Hepatocyte (in vitro differentiated cells): ENCODE measurements at regions not wholly inside any gene's neighbourhood (a gene's known extent, or its start where the extent isn't known, plus 50 kb on each side); places are given as distances from the start of the nearest gene placed in this dataset.

Experiments used
- DNase-seq: peaks from one replicate; pipeline ENCODE4 v3.0.0-alpha.2; 2016; ENCODE audit warnings: low spot score
- H2AFZ ChIP-seq: fragments of 200-600 bp; sonication (generic); 2 replicates; pipeline ENCODE4 v1.6.0; 2016; ENCODE audit warnings: antibody characterized with exemption, mild to moderate bottlenecking
- H3K27ac ChIP-seq: fragments of 200-600 bp; sonication (generic); 2 replicates; pipeline ENCODE4 v1.5.1; 2016; ENCODE audit warnings: mild to moderate bottlenecking
- H3K27me3 ChIP-seq: fragments of 200-600 bp; sonication (generic); 2 replicates; pipeline ENCODE4 v1.6.1; 2016
- H3K36me3 ChIP-seq: fragments of 200-600 bp; sonication (generic); replicated peaks from 2 replicates; pipeline ENCODE4 v1.5.1; 2016; ENCODE audit warnings: low read depth; ENCODE audit not compliant: insufficient read depth
- H3K4me1 ChIP-seq: fragments of 200-600 bp; sonication (generic); 2 replicates; pipeline ENCODE4 v1.5.1; 2016; ENCODE audit warnings: mild to moderate bottlenecking, moderate library complexity; ENCODE audit not compliant: insufficient read depth
- H3K4me2 ChIP-seq: fragments of 200-600 bp; sonication (generic); 2 replicates; pipeline ENCODE4 v1.6.0; 2016
- H3K4me3 ChIP-seq: fragments of 200-600 bp; sonication (generic); 2 replicates; pipeline ENCODE4 v1.5.1; 2016; ENCODE audit warnings: mild to moderate bottlenecking
- H3K79me2 ChIP-seq: fragments of 200-600 bp; sonication (generic); 2 replicates; pipeline ENCODE4 v1.6.0; 2017; ENCODE audit warnings: mild to moderate bottlenecking
- H3K9me2 ChIP-seq: fragments of 200-600 bp; sonication (generic); replicated peaks from 2 replicates; pipeline ENCODE4 v1.6.0; 2017; ENCODE audit warnings: mild to moderate bottlenecking; ENCODE audit not compliant: insufficient read depth
- H3K9me3 ChIP-seq: fragments of 200-600 bp; sonication (generic); 2 replicates; pipeline ENCODE4 v1.5.1; 2016; ENCODE audit warnings: low read depth, mild to moderate bottlenecking
- H4K20me1 ChIP-seq: fragments of 200-600 bp; sonication (generic); 2 replicates; pipeline ENCODE4 v1.6.0; 2016; ENCODE audit warnings: mild to moderate bottlenecking; ENCODE audit not compliant: insufficient read depth, poor library complexity, severe bottlenecking
- EZH2 ChIP-seq: fragments of 200-600 bp; sonication (generic); IDR thresholded peaks from 2 replicates; pipeline ENCODE4 v1.6.1; 2016; ENCODE audit warnings: antibody characterized with exemption, mild to moderate bottlenecking, borderline replicate concordance
- EZH2phosphoT487 ChIP-seq: fragments of 200-600 bp; sonication (generic); IDR thresholded peaks from one replicate; pipeline ENCODE4 v1.6.1; 2018; ENCODE audit warnings: antibody characterized with exemption, mild to moderate bottlenecking, low read depth, moderate library complexity; ENCODE audit not compliant: unreplicated experiment, severe bottlenecking
- WGBS: methylation state at CpG from one replicate; pipeline ENCODE4 v1.1.6; 2016; ENCODE audit warnings: low lambda C conversion rate; ENCODE audit errors: missing lambda C conversion rate; 5-methylcytosine and 5-hydroxymethylcytosine counted together
- TF ChIP-seq, protein P1 (sequence below): fragments of 200-600 bp; sonication (generic); IDR thresholded peaks from 2 replicates; pipeline ENCODE4 v1.5.1; 2016; ENCODE audit warnings: antibody characterized with exemption, mild to moderate bottlenecking; ENCODE audit not compliant: poor library complexity

DNA sequence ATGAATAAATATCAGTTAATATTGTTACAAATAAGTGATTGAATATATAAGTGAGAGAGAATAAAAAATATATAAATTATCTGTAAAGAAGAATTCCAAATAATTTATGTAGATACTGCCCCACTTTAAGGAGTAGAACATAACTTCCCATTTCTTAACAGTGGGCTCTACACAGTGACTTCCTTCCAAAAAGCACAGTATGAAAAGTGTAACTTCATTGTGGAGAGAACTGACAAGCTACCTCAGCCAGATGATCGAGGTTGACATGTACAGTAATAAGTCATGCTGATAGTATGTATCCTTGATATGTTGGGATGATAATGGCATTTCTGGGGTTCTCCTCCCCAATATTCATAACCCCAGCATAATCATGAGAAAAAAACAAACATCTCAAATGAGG is 191.9 kb upstream of the FN1 start:
- Histone ChIP-seq H3K4me2 (no peak overlapping the region), H3K27ac (no peak overlapping the region), H3K4me1 (peaks cover 16% of the 10 kb centered on the region), H3K79me2 (no peaks in the 10 kb centered on the region), H2AFZ (no peak overlapping the region), H3K27me3 (no peaks in the 10 kb centered on the region), H3K9me3 (no peaks in the 10 kb centered on the region), H3K36me3 (no peaks in the 10 kb centered on the region), H3K4me3 (no peak overlapping the region), H3K9me2 (no peaks in the 10 kb centered on the region), H4K20me1 (no peaks in the 10 kb centered on the region)
- 88% methylated on average over 1 of the region's 1 CpG for WGBS
- TF ChIP-seq, protein P1, sequence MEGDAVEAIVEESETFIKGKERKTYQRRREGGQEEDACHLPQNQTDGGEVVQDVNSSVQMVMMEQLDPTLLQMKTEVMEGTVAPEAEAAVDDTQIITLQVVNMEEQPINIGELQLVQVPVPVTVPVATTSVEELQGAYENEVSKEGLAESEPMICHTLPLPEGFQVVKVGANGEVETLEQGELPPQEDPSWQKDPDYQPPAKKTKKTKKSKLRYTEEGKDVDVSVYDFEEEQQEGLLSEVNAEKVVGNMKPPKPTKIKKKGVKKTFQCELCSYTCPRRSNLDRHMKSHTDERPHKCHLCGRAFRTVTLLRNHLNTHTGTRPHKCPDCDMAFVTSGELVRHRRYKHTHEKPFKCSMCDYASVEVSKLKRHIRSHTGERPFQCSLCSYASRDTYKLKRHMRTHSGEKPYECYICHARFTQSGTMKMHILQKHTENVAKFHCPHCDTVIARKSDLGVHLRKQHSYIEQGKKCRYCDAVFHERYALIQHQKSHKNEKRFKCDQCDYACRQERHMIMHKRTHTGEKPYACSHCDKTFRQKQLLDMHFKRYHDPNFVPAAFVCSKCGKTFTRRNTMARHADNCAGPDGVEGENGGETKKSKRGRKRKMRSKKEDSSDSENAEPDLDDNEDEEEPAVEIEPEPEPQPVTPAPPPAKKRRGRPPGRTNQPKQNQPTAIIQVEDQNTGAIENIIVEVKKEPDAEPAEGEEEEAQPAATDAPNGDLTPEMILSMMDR: no peak
- TF ChIP-seq EZH2 (no peak), EZH2phosphoT487 (no peak)
- DNase-seq: no peak

- H3K27ac ChIP-seq: no peak overlapping the region
- H3K36me3 ChIP-seq: no peaks in the 10 kb centered on the region
Measured at GRCh38 chr2:215626812-215627281, 191.0 kb upstream of the FN1 start.

DNA sequence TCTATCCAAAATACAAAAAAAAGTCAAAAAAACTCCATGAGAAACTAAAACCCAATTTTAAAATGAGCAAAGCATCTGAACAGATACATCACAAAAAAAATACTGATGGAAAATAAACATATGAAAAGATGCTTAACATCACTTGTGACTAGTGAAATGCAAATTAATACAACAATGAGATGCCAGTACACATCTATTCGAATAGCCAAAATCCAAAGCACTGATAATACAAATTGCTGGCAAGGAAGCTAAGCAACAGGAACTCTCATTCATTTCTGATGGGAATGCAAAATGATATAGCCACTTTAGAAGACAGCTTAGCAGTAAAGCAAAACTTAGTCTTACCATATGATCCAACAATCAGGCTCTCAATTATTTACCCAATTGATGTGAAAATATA is 190.2 kb upstream of the FN1 start:
- Histone ChIP-seq H2AFZ (no peak overlapping the region), H3K27me3 (no peaks in the 10 kb centered on the region), H3K4me1 (peaks cover 16% of the 10 kb centered on the region), H3K4me2 (no peak overlapping the region), H3K79me2 (no peaks in the 10 kb centered on the region), H4K20me1 (no peaks in the 10 kb centered on the region), H3K36me3 (no peaks in the 10 kb centered on the region), H3K9me3 (no peaks in the 10 kb centered on the region), H3K27ac (no peak overlapping the region), H3K9me2 (no peaks in the 10 kb centered on the region), H3K4me3 (no peak overlapping the region)
- 91% methylated on average over 1 of the region's 1 CpG for WGBS
- no peak for TF ChIP-seq EZH2
- no peak for TF ChIP-seq EZH2phosphoT487
- TF ChIP-seq, protein P1: no peak
- no peak for DNase-seq

More at GRCh38 chr2:215626812-215627281, 191.0 kb upstream of the FN1 start:
- H3K27me3 ChIP-seq: no peaks in the 10 kb centered on the region
- DNase-seq: no peak
- H3K4me3 ChIP-seq: no peak overlapping the region
- 56% methylated on average over 5 of the region's 5 CpGs for WGBS
- H3K4me2 ChIP-seq: no peak overlapping the region
- H3K4me1 ChIP-seq: peaks cover 16% of the 10 kb centered on the region
- H3K9me2 ChIP-seq: no peaks in the 10 kb centered on the region
- H3K9me3 ChIP-seq: no peaks in the 10 kb centered on the region
- no peak overlapping the region for H2AFZ ChIP-seq
- H4K20me1 ChIP-seq: no peaks in the 10 kb centered on the region
- no peaks in the 10 kb centered on the region for H3K79me2 ChIP-seq
- TF ChIP-seq EZH2phosphoT487 (no peak), EZH2 (no peak)
- TF ChIP-seq, protein P1: no peak

DNA sequence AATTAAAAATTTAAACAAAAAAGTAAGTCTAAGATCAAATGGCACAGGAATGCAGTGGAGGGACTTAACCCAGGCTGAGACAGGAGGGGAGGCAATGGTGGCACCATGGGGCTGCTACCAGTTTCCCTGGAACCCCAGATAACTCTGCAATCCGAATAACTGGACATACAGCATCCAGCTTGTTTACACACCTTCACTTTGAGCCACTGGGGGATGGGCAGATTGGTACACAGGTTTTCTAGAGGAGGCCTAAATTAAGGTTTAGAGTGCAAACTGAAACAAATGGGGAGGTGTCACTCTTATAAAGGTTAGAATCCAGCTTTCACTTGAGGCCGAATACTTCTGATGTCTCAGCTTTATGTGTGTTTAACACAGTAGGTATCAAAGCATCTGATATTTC is 189.3 kb upstream of the FN1 start:
- no peaks in the 10 kb centered on the region for H3K79me2 ChIP-seq
- TF ChIP-seq, protein P1: no peak
- TF ChIP-seq EZH2phosphoT487 (no peak), EZH2 (no peak)
- no peaks in the 10 kb centered on the region for H3K9me3 ChIP-seq
- no peak overlapping the region for H3K4me3 ChIP-seq
- no peak for DNase-seq
- no peaks in the 10 kb centered on the region for H3K9me2 ChIP-seq
- H3K36me3 ChIP-seq: no peaks in the 10 kb centered on the region
- no peak overlapping the region for H3K4me2 ChIP-seq
- H3K4me1 ChIP-seq: peaks cover 18% of the 10 kb centered on the region
- no peaks in the 10 kb centered on the region for H3K27me3 ChIP-seq
- no peak overlapping the region for H2AFZ ChIP-seq
- 54% methylated on average over 2 of the region's 2 CpGs for WGBS
- no peaks in the 10 kb centered on the region for H4K20me1 ChIP-seq
- peak overlapping the region; percentile 83 for H3K27ac ChIP-seq
